ENCODE measurements at regions not wholly inside any gene's neighbourhood (a gene's known extent, or its start where the extent isn't known, plus 50 kb on each side); places are given as distances from the start of the nearest gene placed in this dataset.

DNA sequence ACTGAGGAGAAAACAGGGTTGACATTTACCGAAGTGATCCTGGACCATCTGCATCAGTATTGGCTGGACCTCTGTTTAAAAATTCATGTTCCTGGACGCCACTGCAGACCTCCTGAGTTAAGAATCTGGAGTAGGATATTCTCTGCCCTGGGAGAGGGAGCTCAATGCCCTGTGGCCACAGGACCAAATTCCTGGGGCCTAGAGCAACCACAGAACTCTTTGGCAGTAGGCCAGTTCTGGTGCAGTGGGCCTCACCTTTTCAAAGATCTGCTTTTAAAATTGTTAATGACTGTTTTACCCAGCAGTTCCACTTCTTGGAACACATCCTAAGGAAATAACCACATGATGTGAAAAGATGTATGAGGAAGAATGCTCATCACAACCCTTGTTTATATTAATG is 133.3 kb upstream of the ADPGK start:
- no peak for DNase-seq

DNA sequence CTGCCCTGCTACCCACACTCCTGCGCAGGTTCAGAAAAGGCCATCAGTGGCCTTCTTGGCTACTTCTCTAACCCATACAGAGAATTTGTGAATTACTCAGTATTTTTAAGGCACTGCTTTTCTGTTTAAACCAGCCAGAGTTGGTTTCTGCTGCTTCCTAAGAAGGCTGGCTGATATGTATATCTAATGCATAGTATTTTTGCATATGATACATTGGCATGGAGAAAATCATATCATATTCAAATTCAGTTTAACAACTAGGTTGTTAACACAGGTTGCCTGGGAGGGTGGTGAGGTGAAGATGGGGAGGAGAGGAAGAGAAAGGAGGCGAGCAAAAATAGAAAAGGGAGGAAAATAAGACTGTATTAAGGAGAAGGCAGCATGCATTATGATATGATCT is 132.8 kb upstream of the ADPGK start:
- DNase-seq: no peak

DNA sequence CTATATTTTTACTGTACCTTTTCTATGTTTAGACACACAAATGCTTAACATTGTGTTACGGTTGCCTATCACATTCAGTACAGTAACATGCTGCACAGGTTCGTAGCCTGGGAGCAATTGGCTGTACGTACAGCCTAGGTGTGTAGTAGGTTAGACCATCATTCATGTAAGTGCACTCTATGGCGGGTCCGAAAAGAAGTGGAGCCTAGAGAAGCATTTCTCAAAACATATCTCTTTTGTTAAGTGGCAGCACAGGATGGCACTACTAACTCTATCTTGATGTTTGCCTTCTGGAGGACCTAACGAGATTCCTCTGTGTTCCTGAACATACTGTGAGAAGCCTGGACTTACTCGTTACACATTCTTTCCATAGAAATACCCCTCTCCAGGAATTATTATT is 132.3 kb upstream of the ADPGK start:
- DNase-seq: no peak

DNA sequence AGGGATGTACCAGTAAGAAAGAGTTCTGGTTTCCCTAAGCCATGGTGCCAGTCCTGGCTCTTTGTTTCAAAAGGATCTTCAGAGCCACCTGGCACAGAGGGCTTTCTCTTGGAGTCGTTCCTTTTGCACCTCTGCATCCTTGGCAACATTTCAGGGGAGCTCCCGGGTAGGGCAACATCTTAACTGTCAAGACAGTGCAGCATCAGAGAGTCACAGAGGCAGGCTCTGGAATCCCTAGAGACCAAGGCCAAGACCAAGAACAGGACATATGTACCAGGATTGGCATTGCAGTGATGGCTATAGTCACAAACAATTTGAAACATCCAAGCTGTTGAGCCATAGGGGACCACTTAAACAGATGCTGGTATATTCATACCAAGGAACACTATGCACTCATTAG is 129.4 kb upstream of the ADPGK start:
- no peak for DNase-seq

DNA sequence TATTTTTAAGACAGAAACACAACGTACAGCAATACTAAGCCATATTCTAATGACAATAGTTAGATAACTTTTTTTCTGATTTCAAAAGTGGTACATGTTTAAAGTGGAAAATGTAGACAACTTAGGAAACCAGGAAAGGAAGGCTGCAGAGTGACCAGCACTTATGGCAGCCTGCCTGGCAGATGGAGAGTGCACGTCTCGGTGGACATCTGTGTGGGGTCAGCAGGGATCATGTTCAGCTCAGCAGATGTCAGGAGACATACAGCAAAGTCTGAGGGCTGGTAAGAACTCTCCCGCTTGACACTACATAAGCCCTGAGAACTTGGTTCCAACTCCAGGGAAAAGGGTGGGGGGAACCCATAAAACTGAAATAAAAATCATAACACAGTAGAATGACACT is 128.6 kb upstream of the ADPGK start:
- DNase-seq: no peak

DNA sequence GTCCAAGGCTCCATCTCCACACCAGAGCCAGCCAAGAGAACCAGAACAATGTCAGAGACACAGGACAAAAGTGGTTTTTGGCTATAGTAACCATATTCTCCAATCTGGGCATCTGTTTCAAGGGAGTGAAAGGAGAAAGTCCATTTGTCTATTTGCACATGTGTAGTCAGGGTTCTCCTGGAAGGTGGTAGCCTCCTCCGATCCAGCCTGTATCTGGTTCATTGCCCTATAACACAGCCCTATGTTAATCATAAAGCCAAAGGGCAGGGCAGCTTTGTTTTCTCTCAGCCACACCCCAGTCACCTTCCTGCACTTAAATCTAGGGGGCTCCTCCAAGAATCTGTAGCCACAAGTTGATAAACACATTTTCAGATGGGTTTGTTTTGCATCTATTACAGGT is 128.1 kb upstream of the ADPGK start:
- DNase-seq: no peak

DNA sequence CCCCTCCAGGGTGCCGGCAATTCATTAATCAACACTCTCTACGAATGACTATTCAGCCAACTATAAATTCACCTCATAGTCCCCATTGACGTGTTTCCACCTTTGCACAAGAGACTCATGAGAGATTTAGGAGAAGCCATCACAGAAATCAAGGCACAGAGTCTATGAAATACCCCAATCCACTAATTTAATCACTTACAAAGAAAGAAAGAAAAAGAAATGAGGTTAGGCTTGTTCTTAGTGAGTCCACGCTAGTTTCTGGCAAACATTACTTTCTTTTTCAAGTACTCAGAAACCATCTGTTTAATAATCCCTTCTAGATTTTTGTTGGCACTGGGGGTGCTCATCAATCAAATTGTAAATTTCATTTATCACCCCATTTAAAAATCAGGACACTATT is 125.2 kb upstream of the ADPGK start:
- DNase-seq: no peak

DNA sequence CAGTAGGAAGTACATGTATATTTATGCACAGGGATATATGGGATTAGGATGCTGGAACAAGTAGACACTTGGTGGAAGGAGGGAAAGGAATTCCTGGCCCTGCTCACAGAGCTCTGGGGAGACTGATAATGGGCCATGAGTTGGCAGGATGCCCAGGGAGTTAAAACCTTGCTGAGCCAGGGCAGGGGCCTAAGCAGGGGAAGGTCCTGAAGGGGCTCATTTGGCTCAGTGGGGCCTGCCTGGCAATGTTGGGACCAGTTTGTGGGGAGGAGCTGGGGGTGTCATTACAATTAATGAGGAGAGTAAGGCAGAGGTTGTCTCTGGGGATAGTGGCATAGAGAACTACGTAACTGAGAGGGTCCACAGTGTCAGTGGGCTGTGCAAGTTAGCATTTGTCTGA is 124.2 kb upstream of the ADPGK start:
- DNase-seq: no peak

DNA sequence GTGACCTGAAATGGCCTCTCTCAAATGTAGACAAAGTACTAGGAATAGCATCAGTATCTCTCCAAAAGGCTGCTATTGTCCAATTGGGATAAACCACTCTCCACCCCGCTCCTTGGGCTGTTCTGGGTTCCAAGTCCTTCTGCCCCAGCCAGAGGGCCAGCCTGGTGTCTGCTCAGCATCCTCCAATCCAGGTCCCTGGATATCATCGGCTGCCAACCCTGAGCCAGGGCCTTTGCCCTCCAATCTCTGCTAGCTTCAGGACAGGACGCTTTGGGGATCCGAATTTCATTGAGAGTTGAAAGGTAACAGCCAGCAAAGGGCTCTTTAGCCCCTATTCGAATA is 119.3 kb upstream of the ADPGK start:
- DNase-seq: no peak

DNA sequence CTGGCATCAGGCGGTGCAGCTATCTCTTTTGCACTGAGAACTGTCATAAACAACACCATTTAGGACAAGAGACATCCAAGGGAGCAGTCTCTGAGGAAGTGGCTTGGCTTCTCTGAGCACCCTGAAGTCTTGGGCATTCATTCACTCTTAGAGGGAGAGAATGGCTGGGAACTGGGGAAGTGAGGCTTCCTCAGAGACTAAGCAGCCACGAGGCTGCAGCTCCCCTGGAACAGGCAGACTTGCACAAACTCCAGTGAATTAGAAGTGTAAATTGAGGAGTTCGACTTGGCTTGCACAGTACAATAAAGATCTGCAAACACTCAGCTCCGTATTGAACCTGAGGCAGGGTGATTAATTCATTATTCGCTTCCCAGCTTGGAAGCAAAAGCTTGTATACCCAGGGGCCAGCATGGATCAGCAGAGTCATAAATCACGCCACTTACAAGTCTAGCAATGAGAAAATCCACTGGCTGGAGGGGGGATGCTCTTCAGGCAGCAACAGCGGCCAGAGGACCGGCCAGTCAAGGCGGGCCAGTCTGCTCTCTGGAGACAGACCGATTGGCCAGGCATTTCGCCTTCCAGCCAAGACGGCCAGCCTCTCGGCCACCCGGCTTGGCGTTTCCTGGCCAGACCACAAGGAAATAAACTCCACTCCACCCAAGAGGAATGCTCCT is 118.8 kb upstream of the ADPGK start:
- DNase-seq: no peak

DNA sequence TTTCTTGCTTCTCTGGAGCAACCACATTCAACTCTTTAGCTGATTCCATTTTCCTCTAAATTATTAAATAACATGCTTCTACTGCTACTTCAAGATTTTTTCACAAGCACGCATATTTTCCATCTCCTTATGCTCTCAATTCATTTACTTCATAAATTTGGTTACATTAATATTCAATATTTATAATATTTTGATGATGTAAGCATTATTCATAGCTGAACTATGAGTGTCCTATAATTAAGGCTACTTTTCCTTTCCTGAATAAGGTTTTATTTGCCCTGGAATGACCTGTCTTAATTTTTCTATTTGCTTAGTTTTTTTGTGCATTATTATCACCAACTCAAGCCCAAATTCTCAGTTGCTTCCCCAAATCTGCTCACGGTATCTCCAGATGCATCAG is 109.4 kb upstream of the ADPGK start:
- DNase-seq: no peak

DNA sequence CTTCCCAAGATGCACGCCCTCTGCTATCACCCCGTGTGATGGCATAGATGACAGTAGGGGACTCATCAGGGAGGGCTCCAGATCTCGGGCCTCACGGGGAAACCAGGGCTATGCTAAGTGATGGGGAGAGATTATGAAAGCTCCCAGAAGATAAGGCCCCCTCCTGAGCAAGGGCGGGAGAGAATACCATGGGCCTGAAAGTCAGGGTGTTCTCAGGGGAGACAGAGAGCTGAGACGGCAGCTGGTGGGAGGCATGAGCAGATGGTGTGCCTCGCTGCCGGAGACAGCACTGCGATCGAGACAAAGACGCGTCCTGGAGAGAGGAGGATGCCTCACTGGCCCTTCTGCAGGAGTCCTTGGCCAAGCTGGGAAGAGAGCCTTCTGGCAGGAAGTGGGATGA is 106.5 kb upstream of the ADPGK start:
- DNase-seq: no peak

DNA sequence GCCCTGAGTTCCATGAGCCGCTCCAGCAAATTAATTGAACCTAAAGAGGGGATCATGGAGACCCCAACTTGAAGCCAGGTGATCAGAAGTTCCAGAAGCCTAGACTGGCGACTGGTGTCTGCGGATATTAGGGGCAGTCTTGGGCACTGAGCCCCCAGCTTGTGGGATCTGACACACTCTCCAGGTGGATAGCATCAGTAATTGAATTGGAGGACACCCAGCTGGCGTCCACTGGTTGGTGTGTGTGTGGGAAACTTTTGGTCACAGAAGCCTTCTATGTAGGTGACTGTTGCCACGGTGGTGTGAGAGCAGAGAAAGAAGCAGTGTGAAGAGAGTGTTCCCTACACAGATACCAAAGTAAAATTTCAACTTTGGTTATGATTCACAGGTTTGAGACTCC is 106.0 kb upstream of the ADPGK start:
- no peak for DNase-seq

DNA sequence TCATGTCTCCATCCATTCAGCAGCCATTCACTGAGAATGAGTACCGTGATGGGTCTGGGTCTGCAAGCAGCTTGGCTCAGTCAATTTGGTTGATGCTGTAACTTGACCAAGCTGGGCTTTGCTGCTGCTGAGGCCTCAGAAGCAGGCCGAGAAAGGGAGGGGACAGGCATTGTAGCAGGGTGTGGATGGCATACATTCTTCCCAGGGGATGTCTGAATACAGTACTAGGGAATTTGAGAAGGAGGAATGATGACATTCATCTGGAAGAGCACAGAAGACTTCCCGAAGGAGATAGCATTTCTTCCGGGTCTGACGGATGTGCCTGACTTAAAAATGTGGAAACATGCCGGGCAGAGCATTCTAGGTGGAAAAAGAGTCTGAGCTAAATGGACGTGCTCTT is 105.3 kb upstream of the ADPGK start:
- DNase-seq: no peak

DNA sequence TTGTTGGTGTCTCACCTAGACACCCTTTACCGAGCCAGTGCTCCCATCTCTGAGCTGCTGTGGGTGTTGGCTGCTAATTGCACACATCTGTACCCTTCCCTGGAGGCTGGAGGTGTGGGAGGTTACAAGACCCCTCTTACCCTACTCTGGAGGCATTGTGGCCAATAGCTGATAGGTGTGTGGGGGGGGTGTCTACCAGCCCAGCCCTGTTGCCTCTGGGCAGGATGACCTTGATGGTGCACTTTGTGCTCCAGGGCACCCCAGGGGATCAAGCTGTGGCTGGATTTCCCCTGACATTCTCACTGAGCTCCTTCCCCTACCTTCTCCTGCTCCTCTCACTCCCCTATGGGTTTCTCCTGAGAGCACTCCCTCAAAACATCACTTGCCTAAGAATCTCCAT is 104.7 kb upstream of the ADPGK start:
- DNase-seq: no peak

DNA sequence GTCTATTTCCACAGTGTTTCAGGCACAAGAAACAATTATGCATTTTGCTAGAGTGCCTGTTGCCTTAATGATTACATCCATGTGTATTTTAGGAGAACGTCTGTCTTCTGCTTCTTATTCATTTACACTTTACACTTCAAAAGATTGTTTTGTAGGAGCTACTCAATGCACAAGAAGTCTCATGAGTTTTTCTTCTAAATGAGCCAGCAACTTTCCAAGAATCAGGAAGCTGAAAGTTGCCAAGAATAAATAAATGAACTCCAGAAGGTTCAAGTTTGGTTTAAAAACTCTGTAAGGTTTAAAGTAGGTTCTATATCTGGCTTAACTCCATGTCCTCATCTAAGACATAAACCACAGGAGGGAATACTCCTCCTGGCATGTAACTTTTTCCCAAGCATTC is 103.8 kb upstream of the ADPGK start:
- no peak for DNase-seq

DNA sequence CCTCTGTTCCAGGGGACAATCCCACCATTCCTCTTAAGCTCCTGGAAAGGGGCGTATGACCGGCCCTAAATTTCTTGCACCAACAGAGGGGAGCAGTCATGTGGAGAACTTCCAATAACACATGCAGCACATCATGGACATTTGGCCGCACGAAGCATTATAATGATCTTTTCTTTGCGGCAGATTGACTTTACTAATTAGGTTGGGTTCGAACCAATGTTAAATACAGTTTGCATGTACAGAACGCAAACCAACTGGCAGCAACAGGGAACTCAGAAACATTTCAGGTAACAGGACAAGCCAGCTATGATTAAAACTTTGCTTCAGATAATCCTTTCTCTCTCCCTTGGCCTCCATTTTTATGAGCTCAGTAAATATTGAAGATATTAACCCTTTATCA is 100.8 kb upstream of the ADPGK start:
- DNase-seq: no peak

DNA sequence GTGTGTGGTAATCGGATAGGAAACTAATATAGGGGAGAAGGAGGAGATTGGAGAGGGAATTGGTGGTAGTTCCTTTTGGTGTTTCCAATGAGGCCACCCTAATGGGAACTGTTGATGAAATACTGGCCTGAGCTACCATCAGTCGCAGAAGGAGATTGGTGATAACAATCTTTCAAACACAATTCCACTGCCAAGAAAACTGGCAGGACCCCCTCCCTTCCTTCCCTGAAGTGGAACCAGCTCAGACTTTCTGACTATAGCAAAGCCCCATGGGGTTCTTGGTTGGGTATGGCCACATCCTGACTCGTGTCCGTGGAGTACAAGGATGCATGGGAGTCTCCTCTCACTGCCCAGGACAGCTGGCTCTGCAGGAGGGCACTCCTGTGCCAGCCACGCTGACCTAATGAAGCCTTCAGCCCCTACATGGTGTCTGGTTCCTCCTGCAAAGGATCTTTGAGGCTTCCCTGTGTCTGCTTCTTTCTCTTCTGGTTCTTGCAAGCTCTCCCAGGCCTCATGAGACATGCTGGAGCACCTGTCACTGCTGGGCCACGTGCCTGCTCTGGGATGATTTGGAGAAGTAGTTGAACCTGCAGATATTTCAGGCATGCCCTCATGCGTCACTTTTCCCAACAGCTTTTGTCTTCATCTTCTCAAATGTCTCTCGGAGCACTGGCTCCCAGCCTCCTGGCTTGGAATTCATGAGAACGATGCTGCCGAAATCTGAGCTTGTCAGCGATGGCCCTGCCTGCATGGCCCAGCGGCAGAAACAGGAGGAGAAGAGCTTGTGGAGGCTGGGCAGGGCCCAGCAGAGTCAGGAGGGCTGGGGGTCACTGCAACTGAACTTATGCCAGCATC is 90.0 kb upstream of the ADPGK start:
- no peak for DNase-seq

DNA sequence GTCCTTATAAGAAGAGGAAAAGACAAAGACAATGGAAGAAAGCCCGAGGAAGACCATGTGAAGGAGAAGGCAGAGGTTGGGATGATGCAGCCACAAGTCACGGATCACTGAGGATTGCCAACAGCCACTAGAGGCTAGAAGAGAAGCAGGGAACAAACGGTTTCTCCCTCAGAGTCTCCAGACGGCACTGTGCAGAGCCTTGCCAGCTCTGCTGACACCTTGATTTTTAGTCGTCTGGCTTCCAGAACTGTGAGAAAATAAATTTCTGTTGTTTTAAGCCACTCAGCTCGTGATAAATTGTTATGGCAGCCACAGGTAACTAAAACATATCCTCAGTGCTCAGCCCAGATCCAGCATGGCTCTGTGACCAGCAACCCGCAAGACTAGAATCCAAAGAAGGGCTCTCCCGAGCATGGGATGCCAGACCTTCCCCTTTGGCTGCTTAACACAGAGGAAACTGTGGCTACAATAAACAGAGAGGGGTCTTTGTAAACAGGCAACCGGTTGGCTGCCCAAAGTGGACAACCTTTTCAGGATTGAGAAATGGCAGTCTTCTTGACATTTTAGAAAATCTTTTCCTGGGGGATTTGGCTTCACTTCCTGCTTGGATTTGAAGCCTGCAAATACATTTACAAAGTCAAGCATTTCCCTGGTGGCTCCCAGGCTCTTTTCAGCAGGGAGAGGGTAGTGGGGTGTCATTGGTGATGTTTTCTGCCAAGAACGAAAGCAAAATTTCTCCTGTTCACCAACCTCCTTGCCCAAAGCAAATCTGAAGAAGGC is 88.7 kb upstream of the ADPGK start:
- DNase-seq: no peak

DNA sequence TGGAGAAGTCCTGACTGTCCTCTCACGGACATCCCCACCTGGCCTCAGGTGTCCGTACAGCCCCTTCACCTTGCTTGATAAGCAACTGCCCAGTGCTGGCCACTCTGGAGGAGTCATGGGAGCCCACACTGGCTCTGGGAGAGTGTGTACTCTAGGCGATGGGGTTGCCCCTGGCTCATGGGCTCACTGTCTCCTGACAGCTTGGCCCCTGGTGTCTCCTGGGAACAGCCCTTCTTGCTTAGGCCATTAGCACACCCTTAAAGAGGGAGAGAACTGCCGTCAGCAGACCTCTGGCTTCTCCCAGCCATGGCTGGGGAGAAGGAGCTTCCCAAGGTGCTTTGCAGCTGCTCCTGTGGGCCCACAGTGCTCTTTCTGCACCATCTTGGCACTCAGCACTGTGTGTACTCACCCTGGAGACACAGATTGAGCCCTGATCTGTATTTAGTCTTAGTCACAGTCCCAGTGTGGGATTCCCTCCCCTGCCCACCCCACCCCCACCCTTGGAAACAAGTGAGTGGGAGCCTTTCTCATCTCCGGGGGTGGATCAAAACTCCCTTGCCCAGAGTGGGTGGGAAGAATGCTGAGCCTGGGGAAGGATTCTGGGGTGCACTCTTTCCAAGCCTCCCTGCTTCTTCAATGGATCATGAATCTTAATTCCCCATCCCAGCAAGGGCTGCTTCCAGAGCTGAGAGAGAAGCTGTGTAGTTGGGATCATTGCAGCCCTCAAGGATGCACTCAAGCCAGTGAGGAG is 83.5 kb upstream of the ADPGK start:
- no peak for DNase-seq

DNA sequence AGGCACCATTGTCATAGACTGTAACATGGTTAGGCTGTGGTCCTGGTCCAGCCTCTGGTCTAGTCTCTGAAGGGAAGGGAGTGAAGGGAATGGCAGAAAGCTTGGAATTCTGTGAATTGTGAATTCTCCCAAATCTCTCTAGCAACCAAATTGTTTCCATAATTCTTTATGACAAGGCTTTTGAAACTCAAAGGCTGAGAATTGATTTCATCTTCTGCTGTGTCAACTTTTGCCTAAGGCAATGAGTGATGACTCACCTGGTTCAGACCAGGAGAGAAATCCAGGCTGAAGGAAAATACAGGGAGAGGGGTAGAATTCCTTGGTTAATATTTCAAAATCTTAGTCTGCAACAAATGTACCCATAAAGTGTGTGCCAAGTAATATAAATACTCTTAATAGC is 82.6 kb upstream of the ADPGK start:
- no peak for DNase-seq

DNA sequence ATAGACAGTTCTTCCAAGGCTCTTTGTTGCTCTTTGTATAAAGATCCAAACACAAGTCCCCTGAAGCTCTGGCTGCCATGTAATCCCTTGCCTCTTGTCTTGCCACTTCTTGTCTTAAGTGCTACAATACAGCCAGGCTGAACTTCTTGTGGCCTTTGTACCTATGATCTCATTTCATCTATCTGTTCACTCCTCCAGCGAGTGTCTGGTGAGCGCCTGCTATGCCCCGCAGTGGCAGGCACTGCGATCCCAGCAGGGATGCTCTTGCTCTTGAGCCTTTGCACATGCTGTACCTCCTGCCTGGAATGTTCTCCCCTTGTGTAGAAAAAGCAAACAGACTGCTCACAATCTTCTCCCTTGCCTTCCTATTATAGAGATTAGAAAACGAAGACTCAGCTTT is 81.9 kb upstream of the ADPGK start:
- DNase-seq: no peak

DNA sequence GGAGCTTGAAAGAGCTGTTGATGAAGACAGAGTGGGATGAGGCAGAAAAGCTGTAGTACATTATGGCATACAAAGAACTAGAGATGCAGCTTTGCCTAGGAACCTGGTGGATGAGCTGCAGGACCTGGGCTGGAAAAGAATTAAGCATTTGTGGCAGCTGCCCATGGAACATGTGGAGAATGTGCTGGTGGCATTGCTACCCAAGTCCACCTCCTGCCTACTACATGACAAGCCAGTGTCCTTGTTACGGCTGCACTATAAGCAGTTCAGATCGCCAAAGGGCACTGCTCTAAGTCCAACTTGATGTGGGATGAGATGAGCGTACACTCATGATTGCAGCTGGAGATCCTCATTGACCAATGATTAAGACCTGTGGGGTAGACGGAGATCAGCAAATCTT is 81.1 kb upstream of the ADPGK start:
- no peak for DNase-seq
